H1 (cell line): ENCODE measurements at regions not wholly inside any gene's neighbourhood (a gene's known extent, or its start where the extent isn't known, plus 50 kb on each side); places are given as distances from the start of the nearest gene placed in this dataset.

Source experiments
- CTCF ChIA-PET: fragments of 300-600 bp; sonication (Branson Sonifier 250); formaldehyde crosslinking; loops from one replicate; lab custom pipeline; 2021; ENCODE audit not compliant: partially characterized antibody; lab: Charles Lee
- POLR2A ChIA-PET: fragments of 300-600 bp; sonication (Branson Sonifier 250); formaldehyde crosslinking; loops from one replicate; lab custom pipeline; 2021; ENCODE audit warnings: inconsistent platforms; ENCODE audit not compliant: partially characterized antibody; lab: Charles Lee
- DNase-seq, 2 experiments: peaks; one replicate each; pipeline versions ENCODE4 v3.0.0 to v3.0.0-alpha.2; 2010 to 2022; ENCODE audit warnings: low spot score in 2 of 2, low read depth in 1 of 2, mixed read lengths in 1 of 2
- FAIRE-seq: peaks from 2 replicates; lab custom pipeline; 2011; peaks lifted over from hg19 to GRCh38; lab: Jason Lieb, UNC
- H2AFZ ChIP-seq: 2 replicates; pipeline ENCODE4 v1.8.1; 2012; ENCODE audit warnings: low read length, inconsistent platforms
- H2AK5ac ChIP-seq: 2 replicates; pipeline ENCODE4 v1.6.1; 2013; ENCODE audit warnings: low read depth, low read length
- H2BK120ac ChIP-seq: replicated peaks from 2 replicates; pipeline ENCODE3; 2013; ENCODE audit warnings: low read depth, low read length, inconsistent platforms
- H2BK12ac ChIP-seq: 2 replicates; pipeline ENCODE4 v1.6.1; 2013; ENCODE audit warnings: low read depth, low read length
- H2BK15ac ChIP-seq: 2 replicates; pipeline ENCODE4 v1.6.1; 2013; ENCODE audit warnings: low read length
- H2BK20ac ChIP-seq: 2 replicates; pipeline ENCODE4 v1.6.1; 2013; ENCODE audit warnings: low read length
- H2BK5ac ChIP-seq: 2 replicates; pipeline ENCODE4 v1.6.1; 2013; ENCODE audit warnings: low read depth, low read length
- H3K14ac ChIP-seq: 2 replicates; pipeline ENCODE4 v1.6.1; 2013; ENCODE audit warnings: inconsistent platforms; ENCODE audit not compliant: insufficient read length
- H3K18ac ChIP-seq: 2 replicates; pipeline ENCODE4 v1.6.1; 2013; ENCODE audit warnings: low read length; ENCODE audit errors: extremely low read depth
- H3K23ac ChIP-seq: 2 replicates; pipeline ENCODE4 v1.6.1; 2013; ENCODE audit warnings: inconsistent platforms; ENCODE audit not compliant: insufficient read length
- H3K23me2 ChIP-seq: 2 replicates; pipeline ENCODE4 v1.6.1; 2013; ENCODE audit warnings: low read depth, low read length
- H3K27ac ChIP-seq: 2 replicates; pipeline ENCODE4 v1.6.1; 2011; ENCODE audit warnings: low read depth, low read length, inconsistent platforms
- H3K27me3 ChIP-seq, 4 experiments: replicated peaks in 1 of 4; 1 replicate in 1 of 4; 2 replicates in 3 of 4; pipeline versions ENCODE4 v1.6.1 to v1.8.1; 2011 to 2013; ENCODE audit warnings: low read length in 3 of 4, mild to moderate bottlenecking in 3 of 4, inconsistent platforms in 2 of 4, mixed read lengths in 2 of 4, moderate library complexity in 1 of 4; ENCODE audit not compliant: control insufficient read depth in 3 of 4, insufficient read depth in 3 of 4; ENCODE audit errors: extremely low read depth in 1 of 4
- H3K36me3 ChIP-seq, 4 experiments: 2 replicates each; pipeline versions ENCODE4 v1.6.1 to v1.8.1; 2011 to 2013; ENCODE audit warnings: mild to moderate bottlenecking in 4 of 4, low read length in 3 of 4, moderate library complexity in 2 of 4, control low read depth in 1 of 4, inconsistent platforms in 1 of 4; ENCODE audit not compliant: insufficient read depth in 4 of 4, control insufficient read depth in 2 of 4
- H3K4ac ChIP-seq: replicated peaks from 2 replicates; pipeline ENCODE3; 2013; ENCODE audit warnings: low read length, low read depth, mixed read lengths, inconsistent platforms; ENCODE audit not compliant: insufficient read length
- H3K4me1 ChIP-seq, 4 experiments: replicated peaks in 1 of 4; 1 replicate in 1 of 4; 2 replicates in 3 of 4; pipeline versions ENCODE4 v1.6.1 to v1.8.1; 2011 to 2013; ENCODE audit warnings: low read length in 3 of 4, inconsistent platforms in 2 of 4, mixed read lengths in 1 of 4; ENCODE audit not compliant: insufficient read depth in 4 of 4, control insufficient read depth in 3 of 4
- H3K4me2 ChIP-seq, 2 experiments: 2 replicates each; pipeline versions ENCODE4 v1.6.1 to v1.8.1; 2011 to 2013; ENCODE audit warnings: low read depth in 2 of 2, low read length in 2 of 2, control low read depth in 1 of 2, inconsistent platforms in 1 of 2, mild to moderate bottlenecking in 1 of 2; ENCODE audit not compliant: insufficient read depth in 1 of 2
- H3K4me3 ChIP-seq, 4 experiments: fragments of 200-600, 300-600 bp in 1 of 4; sonication (generic), shearing (Covaris generic), sonication (Bioruptor Twin) in 1 of 4; 2 replicates each; pipeline versions ENCODE4 v1.5.1 to v1.8.1; 2011 to 2016; ENCODE audit warnings: low read length in 4 of 4, low read depth in 3 of 4, control low read depth in 2 of 4, inconsistent platforms in 2 of 4, mild to moderate bottlenecking in 2 of 4, mixed read lengths in 1 of 4, moderate library complexity in 1 of 4; ENCODE audit not compliant: insufficient read depth in 2 of 4; ENCODE audit errors: extremely low read depth in 1 of 4
- H3K56ac ChIP-seq: replicated peaks from 2 replicates; pipeline ENCODE3; 2013; ENCODE audit warnings: low read depth, mild to moderate bottlenecking, mixed read lengths, low read length, inconsistent platforms; ENCODE audit not compliant: insufficient read length
- H3K79me1 ChIP-seq: 2 replicates; pipeline ENCODE4 v1.6.1; 2013; ENCODE audit warnings: low read depth, low read length, control low read depth
- H3K79me2 ChIP-seq, 2 experiments: 2 replicates each; pipeline versions ENCODE4 v1.6.1 to v1.8.1; 2012 to 2013; ENCODE audit warnings: low read length in 2 of 2, mild to moderate bottlenecking in 2 of 2, inconsistent platforms in 1 of 2; ENCODE audit not compliant: insufficient read depth in 2 of 2, control insufficient read depth in 1 of 2
- H3K9ac ChIP-seq, 4 experiments: replicated peaks in 1 of 4; 1 replicate in 1 of 4; 2 replicates in 3 of 4; pipeline versions ENCODE4 v1.6.1 to v1.8.1; 2011 to 2013; ENCODE audit warnings: low read depth in 3 of 4, low read length in 3 of 4, control low read depth in 2 of 4, mild to moderate bottlenecking in 2 of 4, moderate library complexity in 2 of 4, inconsistent platforms in 1 of 4; ENCODE audit errors: extremely low read depth in 1 of 4
- H3K9me3 ChIP-seq, 2 experiments: 2 replicates each; pipeline versions ENCODE4 v1.6.1 to v1.8.1; 2012 to 2013; ENCODE audit warnings: mild to moderate bottlenecking in 2 of 2, moderate library complexity in 2 of 2, control low read depth in 1 of 2, inconsistent platforms in 1 of 2, low read depth in 1 of 2, low read length in 1 of 2, mixed read lengths in 1 of 2; ENCODE audit not compliant: insufficient read depth in 2 of 2
- H4K20me1 ChIP-seq, 2 experiments: replicated peaks in 1 of 2; 2 replicates each; pipeline versions ENCODE3 to v1.8.1; 2011 to 2013; ENCODE audit warnings: inconsistent platforms in 2 of 2, low read length in 2 of 2, mild to moderate bottlenecking in 1 of 2; ENCODE audit not compliant: insufficient read depth in 2 of 2, control insufficient read depth in 1 of 2
- H4K5ac ChIP-seq: 2 replicates; pipeline ENCODE4 v1.6.1; 2013; ENCODE audit warnings: low read length, low read depth, mixed read lengths, inconsistent platforms; ENCODE audit not compliant: insufficient read length
- H4K8ac ChIP-seq: 2 replicates; pipeline ENCODE4 v1.8.0; 2013; ENCODE audit warnings: mild to moderate bottlenecking, moderate library complexity, low read length, inconsistent platforms; ENCODE audit not compliant: insufficient read depth; ENCODE audit errors: extremely low read depth
- H4K91ac ChIP-seq: replicated peaks from 2 replicates; pipeline ENCODE3; 2013; ENCODE audit warnings: low read length, mixed read lengths, inconsistent platforms; ENCODE audit not compliant: insufficient read length
- BACH1 ChIP-seq: IDR thresholded peaks from 2 replicates; pipeline ENCODE4 v1.6.1; 2012; ENCODE audit warnings: low read length, improper control_type of control experiment
- BRCA1 ChIP-seq: IDR thresholded peaks from 2 replicates; pipeline ENCODE4 v1.6.1; 2012; ENCODE audit warnings: low read depth, low read length, improper control_type of control experiment
- CBX5 ChIP-seq: fragments of 300-800, 300-1000 bp; sonication (generic); IDR thresholded peaks from 2 replicates; pipeline ENCODE4 v1.7.1; 2016; ENCODE audit warnings: antibody characterized with exemption, low read length, low read depth
- CBX8 ChIP-seq: fragments of 300-800, 300-1000 bp; sonication (generic); IDR thresholded peaks from 2 replicates; pipeline ENCODE4 v1.7.1; 2016; ENCODE audit warnings: low read depth, low read length, borderline replicate concordance
- EGR1 ChIP-seq: IDR thresholded peaks from 2 replicates; pipeline ENCODE4 v1.6.1; 2011; ENCODE audit warnings: low read depth, low read length, borderline replicate concordance
- FOSL1 ChIP-seq: IDR thresholded peaks from 2 replicates; pipeline ENCODE4 v1.6.1; 2011; ENCODE audit warnings: mild to moderate bottlenecking, low read depth, low read length, moderate library complexity; ENCODE audit not compliant: insufficient read depth
- KDM1A ChIP-seq: fragments of 200-600, 300-600 bp; sonication (generic); IDR thresholded peaks from 2 replicates; pipeline ENCODE4 v1.7.1; 2016; ENCODE audit warnings: mild to moderate bottlenecking, low read length, borderline replicate concordance
- KDM5A ChIP-seq: fragments of 200-600 bp; IDR thresholded peaks from 2 replicates; pipeline ENCODE4 v1.7.1; 2012; ENCODE audit warnings: mild to moderate bottlenecking, low read length, inconsistent platforms, mixed read lengths
- MAFK ChIP-seq: IDR thresholded peaks from 2 replicates; pipeline ENCODE4 v1.6.1; 2012; ENCODE audit warnings: low read depth, mild to moderate bottlenecking, improper control_type of control experiment, low read length
- PHF8 ChIP-seq: fragments of 200-600 bp; sonication (generic); conservative IDR thresholded peaks from 2 replicates; pipeline ENCODE4 v1.7.1; 2012; ENCODE audit warnings: low read depth, mild to moderate bottlenecking, inconsistent platforms, low read length, moderate library complexity
- SP4 ChIP-seq: IDR thresholded peaks from 2 replicates; pipeline ENCODE4 v1.6.1; 2012; ENCODE audit warnings: low read length, inconsistent platforms
- TAF7 ChIP-seq: optimal IDR thresholded peaks from 2 replicates; pipeline ENCODE3; 2011; ENCODE audit warnings: low read depth, mild to moderate bottlenecking, inconsistent platforms, low read length, moderate library complexity, borderline replicate concordance
- TCF12 ChIP-seq: IDR thresholded peaks from 2 replicates; pipeline ENCODE4 v1.6.1; 2011; ENCODE audit warnings: low read depth, mild to moderate bottlenecking, low read length
- TEAD4 ChIP-seq: IDR thresholded peaks from 2 replicates; pipeline ENCODE4 v1.6.1; 2012; ENCODE audit warnings: low read depth, low read length, inconsistent platforms, mixed read lengths
- ZNF274 ChIP-seq: IDR thresholded peaks from 2 replicates; pipeline ENCODE4 v1.7.0; 2012; ENCODE audit warnings: low read length, borderline replicate concordance; ENCODE audit errors: extremely low read depth
- WGBS, 2 experiments: shearing (Covaris generic) in 1 of 2; methylation state at CpG; one replicate each; pipeline versions ENCODE4 v1.1.6 to v1.1.7; 2013 to 2015; ENCODE audit warnings: low lambda C conversion rate in 2 of 2, mixed read lengths in 2 of 2, inconsistent platforms in 1 of 2, low coverage in 1 of 2, missing lambda C conversion rate in 1 of 2; ENCODE audit not compliant: insufficient replicate concordance in 2 of 2, insufficient coverage in 1 of 2, insufficient read length in 1 of 2; ENCODE audit errors: extremely low coverage in 1 of 2, missing lambda C conversion rate in 1 of 2; 5-methylcytosine and 5-hydroxymethylcytosine counted together
- TF ChIP-seq, protein P1 (sequence below): IDR thresholded peaks from 2 replicates; pipeline ENCODE4 v1.6.1; 2012; ENCODE audit warnings: inconsistent platforms

DNA sequence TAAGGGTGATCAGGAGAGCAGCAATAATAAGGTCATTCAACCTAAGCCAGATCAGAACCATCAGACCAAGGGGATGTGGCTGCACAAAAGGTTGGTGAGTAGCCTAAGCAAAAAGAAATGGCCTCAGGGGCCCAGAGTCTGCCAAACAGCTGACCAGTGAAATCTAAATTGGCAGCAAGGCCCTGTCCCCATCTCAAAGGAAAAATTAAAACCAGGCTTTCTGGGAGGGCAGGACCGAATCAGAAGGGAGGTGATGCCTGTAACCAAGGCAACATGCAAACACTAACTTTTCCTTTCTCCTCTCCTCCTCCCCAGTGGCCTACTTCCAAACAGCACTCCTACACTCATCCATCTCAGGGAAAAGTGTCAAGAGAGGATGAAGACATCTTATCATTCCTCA lies 256.4 kb downstream of the NUAK1 start:
- 90% methylated on average over 1 of the region's 1 CpG; no CpG with 5 or more reads in 1 of the 2 experiments for WGBS, 2 experiments
- TF ChIP-seq CBX5 (no peak), TCF12 (no peak), CBX8 (no peak), BACH1 (no peak), EGR1 (no peak), SP4 (no peak), KDM1A (no peak), TEAD4 (no peak), BRCA1 (no peak), KDM5A (no peak), MAFK (no peak), ZNF274 (no peak), FOSL1 (no peak), TAF7 (no peak), PHF8 (no peak)
- TF ChIP-seq, protein P1, sequence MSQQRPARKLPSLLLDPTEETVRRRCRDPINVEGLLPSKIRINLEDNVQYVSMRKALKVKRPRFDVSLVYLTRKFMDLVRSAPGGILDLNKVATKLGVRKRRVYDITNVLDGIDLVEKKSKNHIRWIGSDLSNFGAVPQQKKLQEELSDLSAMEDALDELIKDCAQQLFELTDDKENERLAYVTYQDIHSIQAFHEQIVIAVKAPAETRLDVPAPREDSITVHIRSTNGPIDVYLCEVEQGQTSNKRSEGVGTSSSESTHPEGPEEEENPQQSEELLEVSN, result no peak

More for the DNA sequence above, 256.4 kb downstream of the NUAK1 start:
- Histone ChIP-seq H3K23ac (no peak overlapping the region), H3K36me3 (no peaks in the 10 kb centered on the region), H3K9ac (no peak overlapping the region), H2BK12ac (no peak overlapping the region), H2AFZ (no peak overlapping the region), H3K27me3 (no peaks in the 10 kb centered on the region), H3K27ac (no peak overlapping the region), H3K79me2 (no peaks in the 10 kb centered on the region), H2AK5ac (no peak overlapping the region), H4K8ac (no peak overlapping the region), H3K18ac (no peak overlapping the region), H4K91ac (no peak overlapping the region), H4K5ac (no peak overlapping the region), H3K23me2 (no peaks in the 10 kb centered on the region; the same call in 1 of the 2 replicates), H2BK20ac (no peak overlapping the region), H2BK15ac (no peak overlapping the region), H3K79me1 (no peaks in the 10 kb centered on the region), H4K20me1 (no peaks in the 10 kb centered on the region), H3K4me2 (no peak overlapping the region), H2BK5ac (no peak overlapping the region), H3K14ac (no peak overlapping the region), H2BK120ac (no peak overlapping the region), H3K4ac (no peak overlapping the region), H3K9me3 (no peaks in the 10 kb centered on the region; a peak in 1 of 4 replicates), H3K56ac (no peak overlapping the region), H3K4me3 (no peak overlapping the region), H3K4me1 (no peaks in the 10 kb centered on the region)
- POLR2A ChIA-PET, result no interaction called here
- CTCF ChIA-PET, result interaction anchor here (1.1 to 1.3 kb wide), 2 partner anchors 20 to 87 kb away, joined by 3 to 4 read pairs; no protein-coding TSS in a partner anchor
- DNase-seq (no peak), FAIRE-seq (no peak)
